Tibial nerve (tissue), 4 donors: ENCODE measurements at regions not wholly inside any gene's neighbourhood (a gene's known extent, or its start where the extent isn't known, plus 50 kb on each side); places are given as distances from the start of the nearest gene placed in this dataset.

ENCODE experiments used
- DNase-seq, 2 donors: peaks; one replicate each; pipeline ENCODE4 v3.0.0-alpha.2; 2019; ENCODE audit warnings: low spot score in 2 of 2
- H3K27ac ChIP-seq, 4 donors: fragments of 200-600 bp; sonication (generic) in 3 of 4; one replicate each; pipeline ENCODE4 v1.5.1; 2017 to 2019; ENCODE audit warnings: mild to moderate bottlenecking in 1 of 4
- H3K27me3 ChIP-seq, 2 donors: fragments of 200-600 bp; sonication (generic) in 1 of 2; one replicate each; pipeline versions ENCODE4 v1.5.1 to v1.6.0; 2017 to 2019
- H3K36me3 ChIP-seq, 3 donors: fragments of 200-600 bp; sonication (generic); one replicate each; pipeline ENCODE4 v1.5.1; 2018 to 2019
- H3K4me1 ChIP-seq, 4 donors: fragments of 200-600 bp; sonication (generic) in 3 of 4; one replicate each; pipeline ENCODE4 v1.5.1; 2017 to 2019
- H3K4me3 ChIP-seq, 4 donors: fragments of 200-600 bp; sonication (generic) in 3 of 4; one replicate each; pipeline ENCODE4 v1.5.1; 2017 to 2019; ENCODE audit warnings: mild to moderate bottlenecking in 1 of 4, moderate library complexity in 1 of 4
- H3K9me3 ChIP-seq, 4 donors: fragments of 200-600 bp; sonication (generic) in 3 of 4; one replicate each; pipeline ENCODE4 v1.5.1; 2017 to 2019
- CTCF ChIP-seq, 5 experiments: fragments of 200-600 bp in 3 of 5; fragments of 450-650 bp in 2 of 5; sonication (generic) in 3 of 5; IDR thresholded peaks; one replicate each; pipeline ENCODE4 v1.5.1; 2016 to 2019; ENCODE audit warnings: antibody characterized with exemption in 5 of 5, mild to moderate bottlenecking in 3 of 5, moderate library complexity in 2 of 5
- EP300 ChIP-seq, 2 donors: sonication (generic); formaldehyde crosslinking; IDR thresholded peaks; one replicate each; pipeline ENCODE4 v1.6.1; 2017; ENCODE audit warnings: antibody characterized with exemption in 2 of 2, mild to moderate bottlenecking in 1 of 2
- POLR2A ChIP-seq, 2 donors: fragments of 450-650 bp; IDR thresholded peaks; one replicate each; pipeline ENCODE4 v1.6.1; 2017; ENCODE audit warnings: antibody characterized with exemption in 2 of 2, mild to moderate bottlenecking in 2 of 2, moderate library complexity in 2 of 2
- WGBS, 2 donors: methylation state at CpG; one replicate each; pipeline ENCODE4 v1.1.5; 2018; 5-methylcytosine and 5-hydroxymethylcytosine counted together

- Histone ChIP-seq H3K9me3 (peaks cover 0 to 2% (median 0%) of the 10 kb centered on the region in 4 donors), H3K4me1 (peaks cover 0 to 5% (median 0%) of the 10 kb centered on the region in 4 donors), H3K36me3 (no peaks in the 10 kb centered on the region), H3K27me3 (no peaks in the 10 kb centered on the region), H3K27ac (no peak overlapping the region), H3K4me3 (no peak overlapping the region)
- DNase-seq, result no peak
- WGBS, 2 donors, result 72 to 75% methylated on average over 2 of the region's 2 CpGs
- TF ChIP-seq CTCF (IDR thresholded peaks at IDR 0.05), result no peak
- TF ChIP-seq POLR2A (IDR thresholded peaks at IDR 0.05), result no peak
- TF ChIP-seq EP300 (IDR thresholded peaks at IDR 0.05), result no peak
Measured at GRCh38 chr20:60463798-60464197, 505.6 kb downstream of the CDH26 start.

GRCh38 chr20:60465439-60465838, 507.2 kb downstream of the CDH26 start:
- no peaks in the 10 kb centered on the region for H3K36me3 ChIP-seq
- H3K27ac ChIP-seq, result no peak overlapping the region
- peaks cover 0 to 2% (median 0%) of the 10 kb centered on the region in 4 donors for H3K9me3 ChIP-seq
- 85 to 91% methylated on average over 8 of the region's 8 CpGs for WGBS, 2 donors
- no peaks in the 10 kb centered on the region for H3K27me3 ChIP-seq
- peak in 1 of 2 donors; percentile 2 for DNase-seq
- peaks cover 0 to 5% (median 0%) of the 10 kb centered on the region in 4 donors for H3K4me1 ChIP-seq
- TF ChIP-seq CTCF (IDR thresholded peaks at IDR 0.05), result no peak
- no peak for TF ChIP-seq POLR2A (IDR thresholded peaks at IDR 0.05)
- no peak overlapping the region for H3K4me3 ChIP-seq

- H3K27me3 ChIP-seq, result no peaks in the 10 kb centered on the region
- peak in 1 of 2 donors; percentile 3 for DNase-seq
- 64 to 76% methylated on average over 8 of the region's 8 CpGs for WGBS, 2 donors
- no peaks in the 10 kb centered on the region for H3K36me3 ChIP-seq
- H3K27ac ChIP-seq, result no peak overlapping the region
- peaks cover 0 to 5% (median 0%) of the 10 kb centered on the region in 4 donors for H3K4me1 ChIP-seq
- TF ChIP-seq CTCF (IDR thresholded peaks at IDR 0.05) (no peak), EP300 (IDR thresholded peaks at IDR 0.05) (no peak), POLR2A (IDR thresholded peaks at IDR 0.05) (no peak)
- H3K9me3 ChIP-seq, result no peaks in the 10 kb centered on the region
- H3K4me3 ChIP-seq, result no peak overlapping the region
Measured at GRCh38 chr20:60465993-60466686, 507.9 kb downstream of the CDH26 start.

- Histone ChIP-seq H3K9me3 (no peaks in the 10 kb centered on the region), H3K36me3 (no peaks in the 10 kb centered on the region)
Measured at GRCh38 chr20:60466687-60467022, 508.4 kb downstream of the CDH26 start.

More at GRCh38 chr20:60466687-60467022, 508.4 kb downstream of the CDH26 start:
- Histone ChIP-seq H3K4me3 (no peak overlapping the region), H3K27ac (no peak overlapping the region), H3K4me1 (peaks cover 0 to 5% (median 0%) of the 10 kb centered on the region in 4 donors), H3K27me3 (no peaks in the 10 kb centered on the region)
- no peak for DNase-seq
- 72 to 79% methylated on average over 1 of the region's 1 CpG for WGBS, 2 donors
- no peak for TF ChIP-seq EP300 (IDR thresholded peaks at IDR 0.05)
- TF ChIP-seq CTCF (IDR thresholded peaks at IDR 0.05), result no peak
- no peak for TF ChIP-seq POLR2A (IDR thresholded peaks at IDR 0.05)
